ENCODE measurements at regions not wholly inside any gene's neighbourhood (a gene's known extent, or its start where the extent isn't known, plus 50 kb on each side); places are given as distances from the start of the nearest gene placed in this dataset.

DNA sequence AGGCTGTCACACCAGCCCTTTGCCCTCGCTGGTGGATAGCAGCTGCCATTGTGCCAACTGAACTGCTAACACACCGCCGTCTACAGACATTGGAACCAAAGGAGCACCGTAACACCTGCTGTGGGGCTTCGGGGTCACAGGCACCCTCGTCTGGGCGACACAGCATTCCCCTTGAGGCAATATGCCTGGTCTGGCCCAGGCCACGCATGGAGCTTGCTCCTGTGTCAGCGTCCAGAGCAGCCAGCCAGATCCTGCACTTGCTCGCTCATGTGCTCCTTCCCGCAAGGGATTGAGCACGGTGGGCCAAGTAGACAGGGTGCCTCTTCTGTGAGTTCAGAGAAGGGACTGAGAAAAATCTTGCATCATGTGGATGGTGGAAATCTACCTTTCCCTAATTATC, 314.6 kb upstream of the PLD5 start:
- TF ChIP-seq ZNF133 (CRISPR knock-in tag; IDR thresholded peaks at IDR 0.05), result no peak
- TF ChIP-seq DMBX1 (CRISPR knock-in tag; IDR thresholded peaks at IDR 0.05; ENCODE audit: borderline replicate concordance), result no peak
- TF ChIP-seq, protein P1, sequence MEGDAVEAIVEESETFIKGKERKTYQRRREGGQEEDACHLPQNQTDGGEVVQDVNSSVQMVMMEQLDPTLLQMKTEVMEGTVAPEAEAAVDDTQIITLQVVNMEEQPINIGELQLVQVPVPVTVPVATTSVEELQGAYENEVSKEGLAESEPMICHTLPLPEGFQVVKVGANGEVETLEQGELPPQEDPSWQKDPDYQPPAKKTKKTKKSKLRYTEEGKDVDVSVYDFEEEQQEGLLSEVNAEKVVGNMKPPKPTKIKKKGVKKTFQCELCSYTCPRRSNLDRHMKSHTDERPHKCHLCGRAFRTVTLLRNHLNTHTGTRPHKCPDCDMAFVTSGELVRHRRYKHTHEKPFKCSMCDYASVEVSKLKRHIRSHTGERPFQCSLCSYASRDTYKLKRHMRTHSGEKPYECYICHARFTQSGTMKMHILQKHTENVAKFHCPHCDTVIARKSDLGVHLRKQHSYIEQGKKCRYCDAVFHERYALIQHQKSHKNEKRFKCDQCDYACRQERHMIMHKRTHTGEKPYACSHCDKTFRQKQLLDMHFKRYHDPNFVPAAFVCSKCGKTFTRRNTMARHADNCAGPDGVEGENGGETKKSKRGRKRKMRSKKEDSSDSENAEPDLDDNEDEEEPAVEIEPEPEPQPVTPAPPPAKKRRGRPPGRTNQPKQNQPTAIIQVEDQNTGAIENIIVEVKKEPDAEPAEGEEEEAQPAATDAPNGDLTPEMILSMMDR (IDR thresholded peaks at IDR 0.05 in 2 of 3, conservative IDR thresholded peaks at IDR 0.05 in 1 of 3; ENCODE audit: insufficient read depth in 2 of 3, low read depth in 1 of 3, low read length in 3 of 3), result no peak
- no peak for TF ChIP-seq TAF9B (IDR thresholded peaks at IDR 0.05; ENCODE audit: partially characterized antibody)
- no peak for TF ChIP-seq EGR1 (conservative IDR thresholded peaks at IDR 0.05)

Measured in K562 (cell line).